ENCODE measurements at regions not wholly inside any gene's neighbourhood (a gene's known extent, or its start where the extent isn't known, plus 50 kb on each side); places are given as distances from the start of the nearest gene placed in this dataset.

DNA sequence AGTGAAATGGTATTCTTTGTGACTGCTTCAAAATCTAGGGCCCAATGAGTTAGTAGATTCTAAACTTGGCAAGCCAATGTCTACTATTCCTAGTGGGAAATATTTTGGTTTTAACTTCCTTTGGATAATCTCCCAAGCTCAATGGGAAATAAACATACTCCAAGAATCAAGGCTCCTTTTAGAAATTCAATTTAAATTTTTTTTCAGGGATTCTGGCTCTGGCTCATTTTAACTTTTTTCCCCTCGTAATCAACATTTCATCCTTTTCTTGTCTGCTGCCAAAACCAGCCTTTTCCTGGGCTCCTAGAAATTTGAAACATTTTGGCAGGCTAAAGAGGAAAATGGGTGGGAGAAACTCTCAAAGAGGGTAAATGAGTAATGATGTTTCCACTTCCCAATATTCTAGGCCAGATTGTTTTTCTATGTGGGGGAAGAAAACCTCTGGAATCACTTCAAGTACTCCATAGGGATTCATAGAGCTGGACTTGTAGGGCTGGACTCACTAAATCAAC, 85.6 kb upstream of the AGR3 start:
- FAIRE-seq, result no peak
- H3K27ac ChIP-seq (ENCODE audit: low read depth, low read length), result no peak overlapping the region
- H3K9ac ChIP-seq (replicated peaks in 1 of 4; ENCODE audit: extremely low read depth in 1 of 4, low read depth in 3 of 4, low read length in 3 of 4), result no peak overlapping the region
- no peak overlapping the region for H2AK5ac ChIP-seq (ENCODE audit: low read depth, low read length)
- H2BK12ac ChIP-seq (ENCODE audit: low read depth, low read length), result no peak overlapping the region
- H3K27me3 ChIP-seq (replicated peaks in 1 of 4; ENCODE audit: control insufficient read depth in 3 of 4, extremely low read depth in 1 of 4, insufficient read depth in 3 of 4, low read length in 3 of 4), result no peaks in the 10 kb centered on the region
- no peak overlapping the region for H3K56ac ChIP-seq (replicated peaks; ENCODE audit: insufficient read length, low read depth, low read length)
- no peak overlapping the region for H2AFZ ChIP-seq (ENCODE audit: low read length)
- no peak overlapping the region for H3K18ac ChIP-seq (ENCODE audit: extremely low read depth, low read length)
- H4K5ac ChIP-seq (ENCODE audit: insufficient read length, low read depth, low read length), result no peak overlapping the region
- DNase-seq (ENCODE audit: low read depth in 1 of 2, low spot score in 2 of 2), result no peak
- TF ChIP-seq, protein P1, sequence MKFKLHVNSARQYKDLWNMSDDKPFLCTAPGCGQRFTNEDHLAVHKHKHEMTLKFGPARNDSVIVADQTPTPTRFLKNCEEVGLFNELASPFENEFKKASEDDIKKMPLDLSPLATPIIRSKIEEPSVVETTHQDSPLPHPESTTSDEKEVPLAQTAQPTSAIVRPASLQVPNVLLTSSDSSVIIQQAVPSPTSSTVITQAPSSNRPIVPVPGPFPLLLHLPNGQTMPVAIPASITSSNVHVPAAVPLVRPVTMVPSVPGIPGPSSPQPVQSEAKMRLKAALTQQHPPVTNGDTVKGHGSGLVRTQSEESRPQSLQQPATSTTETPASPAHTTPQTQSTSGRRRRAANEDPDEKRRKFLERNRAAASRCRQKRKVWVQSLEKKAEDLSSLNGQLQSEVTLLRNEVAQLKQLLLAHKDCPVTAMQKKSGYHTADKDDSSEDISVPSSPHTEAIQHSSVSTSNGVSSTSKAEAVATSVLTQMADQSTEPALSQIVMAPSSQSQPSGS (IDR thresholded peaks at IDR 0.05; ENCODE audit: low read length), result no peak
- no peak for TF ChIP-seq RAD21 (IDR thresholded peaks at IDR 0.05 in 1 of 2, conservative IDR thresholded peaks at IDR 0.05 in 1 of 2; ENCODE audit: low read depth in 2 of 2, low read length in 2 of 2)
- TF ChIP-seq CBX8 (IDR thresholded peaks at IDR 0.05; ENCODE audit: borderline replicate concordance, low read depth, low read length), result no peak
- no peak for TF ChIP-seq SP1 (IDR thresholded peaks at IDR 0.05; ENCODE audit: low read depth, low read length)
- no peak for TF ChIP-seq CHD1 (IDR thresholded peaks at IDR 0.05; ENCODE audit: low read depth, low read length)
- POLR2A ChIA-PET (ENCODE audit: partially characterized antibody), result no interaction called here
- no peaks in the 10 kb centered on the region; the same call in 1 of the 2 replicates for H3K23me2 ChIP-seq (ENCODE audit: low read depth, low read length)
- no peak overlapping the region for H4K91ac ChIP-seq (replicated peaks; ENCODE audit: insufficient read length, low read length)
- no peak overlapping the region for H4K8ac ChIP-seq (ENCODE audit: extremely low read depth, insufficient read depth, low read length)
- no peak overlapping the region for H3K14ac ChIP-seq (ENCODE audit: insufficient read length)
- peaks cover 0 to 2% (median 0%) of the 10 kb centered on the region in 4 experiments; a peak in 1 of 7 replicates for H3K4me1 ChIP-seq (replicated peaks in 1 of 4; ENCODE audit: control insufficient read depth in 3 of 4, insufficient read depth in 4 of 4, low read length in 3 of 4)
- H2BK120ac ChIP-seq (replicated peaks; ENCODE audit: low read depth, low read length), result no peak overlapping the region
- H3K4me2 ChIP-seq (ENCODE audit: insufficient read depth in 1 of 2, low read depth in 2 of 2, low read length in 2 of 2), result no peak overlapping the region
- no peak overlapping the region for H2BK5ac ChIP-seq (ENCODE audit: low read depth, low read length)
- H3K9me3 ChIP-seq (ENCODE audit: insufficient read depth in 2 of 2, low read depth in 1 of 2, low read length in 1 of 2), result peaks cover 3 to 5% of the 10 kb centered on the region in 2 experiments; a peak in 2 of 4 replicates
- CTCF ChIA-PET (ENCODE audit: partially characterized antibody), result no interaction called here
- no peaks in the 10 kb centered on the region for H3K79me2 ChIP-seq (ENCODE audit: control insufficient read depth in 1 of 2, insufficient read depth in 2 of 2, low read length in 2 of 2)
- H2BK20ac ChIP-seq (ENCODE audit: low read length), result no peak overlapping the region
- H3K79me1 ChIP-seq (ENCODE audit: low read depth, low read length), result no peaks in the 10 kb centered on the region
- H3K4ac ChIP-seq (replicated peaks; ENCODE audit: insufficient read length, low read depth, low read length), result no peak overlapping the region
- no peak overlapping the region for H3K23ac ChIP-seq (ENCODE audit: insufficient read length)
- no peaks in the 10 kb centered on the region for H4K20me1 ChIP-seq (replicated peaks in 1 of 2; ENCODE audit: control insufficient read depth in 1 of 2, insufficient read depth in 2 of 2, low read length in 2 of 2)
- no peak overlapping the region for H2BK15ac ChIP-seq (ENCODE audit: low read length)
- H3K4me3 ChIP-seq (ENCODE audit: extremely low read depth in 1 of 4, insufficient read depth in 2 of 4, low read depth in 3 of 4, low read length in 4 of 4), result no peak overlapping the region
- no peaks in the 10 kb centered on the region for H3K36me3 ChIP-seq (ENCODE audit: control insufficient read depth in 2 of 4, insufficient read depth in 4 of 4, low read length in 3 of 4)
- 100% methylated on average over 1 of the region's 1 CpG; no CpG with 5 or more reads in 1 of the 2 experiments for WGBS, 2 experiments (ENCODE audit: extremely low coverage in 1 of 2, insufficient coverage in 1 of 2, insufficient read length in 1 of 2, insufficient replicate concordance in 2 of 2, low coverage in 1 of 2, low lambda C conversion rate in 2 of 2, missing lambda C conversion rate in 1 of 2)
